Hepatocyte (in vitro differentiated cells): ENCODE measurements at regions not wholly inside any gene's neighbourhood (a gene's known extent, or its start where the extent isn't known, plus 50 kb on each side); places are given as distances from the start of the nearest gene placed in this dataset.

Source experiments
- DNase-seq: peaks from one replicate; pipeline ENCODE4 v3.0.0-alpha.2; 2016; ENCODE audit warnings: low spot score
- H2AFZ ChIP-seq: fragments of 200-600 bp; sonication (generic); 2 replicates; pipeline ENCODE4 v1.6.0; 2016; ENCODE audit warnings: antibody characterized with exemption, mild to moderate bottlenecking
- H3K27ac ChIP-seq: fragments of 200-600 bp; sonication (generic); 2 replicates; pipeline ENCODE4 v1.5.1; 2016; ENCODE audit warnings: mild to moderate bottlenecking
- H3K27me3 ChIP-seq: fragments of 200-600 bp; sonication (generic); 2 replicates; pipeline ENCODE4 v1.6.1; 2016
- H3K36me3 ChIP-seq: fragments of 200-600 bp; sonication (generic); replicated peaks from 2 replicates; pipeline ENCODE4 v1.5.1; 2016; ENCODE audit warnings: low read depth; ENCODE audit not compliant: insufficient read depth
- H3K4me1 ChIP-seq: fragments of 200-600 bp; sonication (generic); 2 replicates; pipeline ENCODE4 v1.5.1; 2016; ENCODE audit warnings: mild to moderate bottlenecking, moderate library complexity; ENCODE audit not compliant: insufficient read depth
- H3K4me2 ChIP-seq: fragments of 200-600 bp; sonication (generic); 2 replicates; pipeline ENCODE4 v1.6.0; 2016
- H3K4me3 ChIP-seq: fragments of 200-600 bp; sonication (generic); 2 replicates; pipeline ENCODE4 v1.5.1; 2016; ENCODE audit warnings: mild to moderate bottlenecking
- H3K79me2 ChIP-seq: fragments of 200-600 bp; sonication (generic); 2 replicates; pipeline ENCODE4 v1.6.0; 2017; ENCODE audit warnings: mild to moderate bottlenecking
- H3K9me2 ChIP-seq: fragments of 200-600 bp; sonication (generic); replicated peaks from 2 replicates; pipeline ENCODE4 v1.6.0; 2017; ENCODE audit warnings: mild to moderate bottlenecking; ENCODE audit not compliant: insufficient read depth
- H3K9me3 ChIP-seq: fragments of 200-600 bp; sonication (generic); 2 replicates; pipeline ENCODE4 v1.5.1; 2016; ENCODE audit warnings: low read depth, mild to moderate bottlenecking
- H4K20me1 ChIP-seq: fragments of 200-600 bp; sonication (generic); 2 replicates; pipeline ENCODE4 v1.6.0; 2016; ENCODE audit warnings: mild to moderate bottlenecking; ENCODE audit not compliant: insufficient read depth, poor library complexity, severe bottlenecking
- EZH2 ChIP-seq: fragments of 200-600 bp; sonication (generic); IDR thresholded peaks from 2 replicates; pipeline ENCODE4 v1.6.1; 2016; ENCODE audit warnings: antibody characterized with exemption, mild to moderate bottlenecking, borderline replicate concordance
- EZH2phosphoT487 ChIP-seq: fragments of 200-600 bp; sonication (generic); IDR thresholded peaks from one replicate; pipeline ENCODE4 v1.6.1; 2018; ENCODE audit warnings: antibody characterized with exemption, mild to moderate bottlenecking, low read depth, moderate library complexity; ENCODE audit not compliant: unreplicated experiment, severe bottlenecking
- WGBS: methylation state at CpG from one replicate; pipeline ENCODE4 v1.1.6; 2016; ENCODE audit warnings: low lambda C conversion rate; ENCODE audit errors: missing lambda C conversion rate; 5-methylcytosine and 5-hydroxymethylcytosine counted together
- TF ChIP-seq, protein P1 (sequence below): fragments of 200-600 bp; sonication (generic); IDR thresholded peaks from 2 replicates; pipeline ENCODE4 v1.5.1; 2016; ENCODE audit warnings: antibody characterized with exemption, mild to moderate bottlenecking; ENCODE audit not compliant: poor library complexity

DNA sequence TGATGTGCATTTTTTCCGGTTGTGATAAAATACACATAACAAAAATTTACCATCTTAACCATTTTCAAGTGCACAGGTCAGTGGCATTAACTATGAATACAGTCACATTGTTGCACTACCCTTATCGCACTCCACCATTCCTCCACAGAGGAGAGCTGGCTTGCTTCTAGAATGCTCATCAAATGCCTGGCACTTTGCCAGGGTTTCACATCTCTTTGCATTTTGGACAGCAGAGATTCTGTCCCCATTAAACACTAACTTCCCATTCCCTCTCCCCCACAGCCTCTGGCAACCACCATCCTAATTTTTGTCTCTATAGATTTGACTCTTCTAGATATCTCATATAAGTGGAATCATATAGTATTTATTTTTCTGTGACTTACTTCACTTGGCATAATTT, 165.0 kb downstream of the ASB1 start:
- Histone ChIP-seq H3K4me2 (no peak overlapping the region), H3K79me2 (no peaks in the 10 kb centered on the region), H3K9me3 (no peaks in the 10 kb centered on the region), H3K4me1 (no peaks in the 10 kb centered on the region), H3K27me3 (no peaks in the 10 kb centered on the region), H3K4me3 (no peak overlapping the region), H4K20me1 (no peaks in the 10 kb centered on the region), H2AFZ (no peak overlapping the region), H3K27ac (no peak overlapping the region), H3K9me2 (no peaks in the 10 kb centered on the region), H3K36me3 (no peaks in the 10 kb centered on the region)
- TF ChIP-seq EZH2 = no peak
- TF ChIP-seq, protein P1, sequence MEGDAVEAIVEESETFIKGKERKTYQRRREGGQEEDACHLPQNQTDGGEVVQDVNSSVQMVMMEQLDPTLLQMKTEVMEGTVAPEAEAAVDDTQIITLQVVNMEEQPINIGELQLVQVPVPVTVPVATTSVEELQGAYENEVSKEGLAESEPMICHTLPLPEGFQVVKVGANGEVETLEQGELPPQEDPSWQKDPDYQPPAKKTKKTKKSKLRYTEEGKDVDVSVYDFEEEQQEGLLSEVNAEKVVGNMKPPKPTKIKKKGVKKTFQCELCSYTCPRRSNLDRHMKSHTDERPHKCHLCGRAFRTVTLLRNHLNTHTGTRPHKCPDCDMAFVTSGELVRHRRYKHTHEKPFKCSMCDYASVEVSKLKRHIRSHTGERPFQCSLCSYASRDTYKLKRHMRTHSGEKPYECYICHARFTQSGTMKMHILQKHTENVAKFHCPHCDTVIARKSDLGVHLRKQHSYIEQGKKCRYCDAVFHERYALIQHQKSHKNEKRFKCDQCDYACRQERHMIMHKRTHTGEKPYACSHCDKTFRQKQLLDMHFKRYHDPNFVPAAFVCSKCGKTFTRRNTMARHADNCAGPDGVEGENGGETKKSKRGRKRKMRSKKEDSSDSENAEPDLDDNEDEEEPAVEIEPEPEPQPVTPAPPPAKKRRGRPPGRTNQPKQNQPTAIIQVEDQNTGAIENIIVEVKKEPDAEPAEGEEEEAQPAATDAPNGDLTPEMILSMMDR = no peak
- no peak for TF ChIP-seq EZH2phosphoT487
- peak; percentile 3 for DNase-seq
- WGBS = 50% methylated on average over 2 of the region's 2 CpGs

DNA sequence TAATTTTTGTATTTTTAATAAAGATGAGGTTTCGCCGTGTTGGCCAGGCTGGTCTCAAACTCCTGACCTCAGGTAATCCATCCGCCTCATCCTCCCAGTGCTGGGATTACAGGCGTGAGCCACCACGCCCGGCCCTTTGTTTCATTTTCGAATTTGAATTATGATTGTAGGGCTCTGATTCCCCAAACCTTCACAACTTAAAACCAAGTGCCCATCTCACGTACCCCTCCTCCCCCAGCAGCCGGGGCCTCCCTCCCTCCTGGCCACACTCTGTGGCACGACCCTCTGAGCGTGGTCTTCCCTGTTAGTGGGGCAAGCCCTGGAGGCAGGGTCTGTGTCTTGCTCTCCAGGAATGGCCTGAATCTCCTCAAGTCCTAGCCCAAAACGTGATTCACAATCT, 166.5 kb downstream of the ASB1 start:
- no peak for DNase-seq
- no peaks in the 10 kb centered on the region for H3K27me3 ChIP-seq
- no peak overlapping the region for H2AFZ ChIP-seq
- H3K9me3 ChIP-seq = no peaks in the 10 kb centered on the region
- peaks cover 7% of the 10 kb centered on the region for H3K4me1 ChIP-seq
- H3K27ac ChIP-seq = no peak overlapping the region
- H3K79me2 ChIP-seq = no peaks in the 10 kb centered on the region
- H3K36me3 ChIP-seq = no peaks in the 10 kb centered on the region
- H3K4me3 ChIP-seq = no peak overlapping the region
- H3K9me2 ChIP-seq = no peaks in the 10 kb centered on the region
- H3K4me2 ChIP-seq = no peak overlapping the region
- TF ChIP-seq, protein P1 = no peak
- TF ChIP-seq EZH2 (no peak), EZH2phosphoT487 (no peak)
- no peaks in the 10 kb centered on the region for H4K20me1 ChIP-seq
- WGBS = 89% methylated on average over 12 of the region's 12 CpGs

DNA sequence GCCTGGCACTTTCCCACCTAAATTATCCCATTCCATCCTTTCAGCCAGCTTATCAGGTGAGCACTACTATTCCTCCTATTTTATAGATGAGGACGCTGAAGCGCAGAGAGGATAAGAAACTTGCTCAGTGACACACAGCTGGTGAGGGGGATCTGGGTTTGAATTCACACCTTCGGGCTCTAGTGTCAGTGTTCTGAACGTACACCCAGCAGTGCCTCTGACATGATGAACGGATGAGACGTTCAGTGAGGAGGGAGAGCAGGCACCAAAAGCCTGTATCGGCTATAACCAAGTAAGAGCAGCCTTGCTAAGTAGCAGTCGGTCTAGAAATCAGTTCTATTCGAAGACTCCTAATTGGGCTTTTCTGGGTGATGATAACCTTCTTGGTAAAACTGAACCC, 167.0 kb downstream of the ASB1 start:
- 94% methylated on average over 9 of the region's 9 CpGs for WGBS
- no peaks in the 10 kb centered on the region for H3K27me3 ChIP-seq
- no peaks in the 10 kb centered on the region for H3K36me3 ChIP-seq
- H4K20me1 ChIP-seq = no peaks in the 10 kb centered on the region
- H3K4me3 ChIP-seq = no peak overlapping the region
- H3K79me2 ChIP-seq = no peaks in the 10 kb centered on the region
- DNase-seq = no peak
- H3K9me3 ChIP-seq = no peaks in the 10 kb centered on the region
- H3K4me2 ChIP-seq = no peak overlapping the region
- no peaks in the 10 kb centered on the region for H3K9me2 ChIP-seq
- no peak overlapping the region for H3K27ac ChIP-seq
- TF ChIP-seq, protein P1 = no peak
- no peak for TF ChIP-seq EZH2phosphoT487
- H2AFZ ChIP-seq = no peak overlapping the region
- H3K4me1 ChIP-seq = peaks cover 7% of the 10 kb centered on the region
